HG03280 (cell line): ENCODE measurements at regions not wholly inside any gene's neighbourhood (a gene's known extent, or its start where the extent isn't known, plus 50 kb on each side); places are given as distances from the start of the nearest gene placed in this dataset.

Experiments
- ATAC-seq: cut with Tn5 transposase; IDR thresholded peaks from one replicate; pipeline ENCODE4 v1.9.1; 2021; ENCODE audit warnings: mild to moderate bottlenecking, moderate library complexity; ENCODE audit not compliant: unreplicated experiment

- ATAC-seq: no peak
These were observed 92.7 kb upstream of the AKR1E2 start for GRCh38 chr10:4733150-4733842.

DNA sequence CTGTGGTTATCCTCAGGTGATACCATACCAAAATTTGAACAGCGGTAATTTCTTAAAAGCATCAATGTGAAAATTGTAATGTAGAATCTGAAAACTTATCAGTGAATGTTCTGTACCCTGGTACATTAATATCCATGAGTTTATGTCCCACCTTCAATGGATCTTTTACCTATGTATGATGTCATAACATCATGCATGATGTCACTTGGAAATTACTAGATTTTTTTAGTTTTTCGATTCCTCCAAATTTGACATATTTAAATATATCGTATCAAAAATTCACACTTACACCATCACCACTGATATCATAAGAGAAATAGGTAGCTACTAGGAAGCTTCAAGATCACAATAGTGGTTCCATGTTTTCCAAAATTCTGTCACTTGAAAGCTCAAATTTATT, 95.0 kb upstream of the AKR1E2 start:
- ATAC-seq: no peak

DNA sequence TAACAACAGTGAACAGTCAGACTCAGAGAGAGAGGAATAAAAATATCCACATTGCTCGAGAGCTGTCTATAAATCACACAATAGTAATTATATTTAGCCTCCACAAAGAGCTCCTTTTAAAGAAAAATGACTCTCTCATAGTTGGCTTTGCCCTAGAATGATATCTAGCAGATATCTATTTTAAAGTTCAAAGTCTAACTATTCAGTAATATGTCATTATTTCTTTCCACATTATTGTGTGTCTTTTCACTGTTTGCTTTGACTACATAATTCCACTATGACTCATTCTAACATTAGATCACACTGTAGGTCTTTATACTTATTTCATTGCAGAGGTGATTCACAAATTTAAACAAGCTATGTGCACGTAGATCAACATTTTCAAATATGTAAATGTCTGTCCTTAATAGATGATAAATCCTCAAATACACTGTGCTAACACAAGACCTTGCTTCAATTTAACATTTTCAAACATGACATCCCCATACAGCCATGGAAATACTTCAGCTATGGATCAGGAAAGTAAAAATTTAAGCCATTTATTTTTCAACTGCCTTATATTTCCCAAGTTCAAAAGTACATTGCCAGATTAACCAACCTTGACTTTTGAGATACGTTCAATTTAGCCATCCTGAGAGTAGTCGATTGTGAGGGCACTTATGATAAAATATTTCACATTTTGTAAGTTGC, 99.9 kb upstream of the AKR1E2 start:
- no peak for ATAC-seq

- ATAC-seq: no peak
These were observed 102.1 kb upstream of the AKR1E2 start for GRCh38 chr10:4723860-4724259.

DNA sequence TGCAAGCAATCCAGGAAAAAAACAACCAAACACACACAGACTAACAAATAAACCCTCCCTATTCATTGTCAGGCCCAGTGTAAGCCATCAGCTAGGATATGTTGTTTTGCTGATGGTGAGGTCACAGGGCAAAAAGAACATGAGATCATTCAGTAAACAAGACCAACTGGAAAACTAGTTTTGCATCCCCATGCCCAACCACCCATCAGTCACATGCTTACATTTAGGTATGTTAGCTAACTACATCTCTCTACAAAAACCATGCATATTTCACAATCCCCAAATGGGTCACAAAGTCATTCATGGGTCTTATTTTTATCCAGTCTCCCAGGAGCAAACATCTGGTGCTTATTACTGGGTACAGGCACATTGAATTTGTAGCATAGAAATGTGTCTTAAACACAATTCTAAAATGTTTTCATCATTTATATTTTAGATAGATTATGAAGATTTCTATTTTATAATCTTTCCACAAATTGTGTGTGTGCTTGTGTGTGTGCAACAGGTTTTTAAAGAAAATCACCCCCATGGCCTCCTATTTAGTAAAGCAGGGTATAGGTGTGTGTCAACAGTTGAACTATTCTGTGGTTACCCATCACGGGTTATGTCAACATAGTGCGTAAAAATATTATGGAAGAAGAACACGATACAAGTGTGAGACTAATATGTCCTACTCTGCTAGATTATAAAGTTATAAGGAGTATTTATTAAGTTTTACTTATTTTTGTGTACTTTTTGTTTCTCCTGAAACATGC, 103.8 kb upstream of the AKR1E2 start:
- no peak for ATAC-seq

GRCh38 chr10:4720463-4720862, 105.5 kb upstream of the AKR1E2 start:
- no peak for ATAC-seq

DNA sequence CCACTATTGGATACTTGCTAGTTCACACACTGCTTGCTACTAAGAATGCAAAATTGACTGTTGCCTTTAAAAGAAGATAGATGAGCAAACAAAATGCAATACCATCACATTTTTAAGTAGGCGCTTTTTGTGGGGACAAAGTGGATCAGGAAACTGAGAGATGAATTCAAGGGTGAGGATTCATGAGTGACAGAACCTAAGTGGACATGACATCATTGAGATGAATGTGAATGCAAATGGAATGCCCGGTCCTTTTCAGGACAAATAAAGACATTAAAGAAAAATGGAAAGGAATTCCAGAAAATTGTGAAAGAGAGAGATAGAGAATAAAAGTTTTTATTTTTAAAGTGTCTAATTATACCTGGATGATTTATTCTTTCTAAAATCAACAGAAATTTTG, 106.3 kb upstream of the AKR1E2 start:
- no peak for ATAC-seq

GRCh38 chr10:4719036-4719435, 107.0 kb upstream of the AKR1E2 start:
- no peak for ATAC-seq

GRCh38 chr10:4718544-4718943, 107.5 kb upstream of the AKR1E2 start:
- ATAC-seq: no peak

DNA sequence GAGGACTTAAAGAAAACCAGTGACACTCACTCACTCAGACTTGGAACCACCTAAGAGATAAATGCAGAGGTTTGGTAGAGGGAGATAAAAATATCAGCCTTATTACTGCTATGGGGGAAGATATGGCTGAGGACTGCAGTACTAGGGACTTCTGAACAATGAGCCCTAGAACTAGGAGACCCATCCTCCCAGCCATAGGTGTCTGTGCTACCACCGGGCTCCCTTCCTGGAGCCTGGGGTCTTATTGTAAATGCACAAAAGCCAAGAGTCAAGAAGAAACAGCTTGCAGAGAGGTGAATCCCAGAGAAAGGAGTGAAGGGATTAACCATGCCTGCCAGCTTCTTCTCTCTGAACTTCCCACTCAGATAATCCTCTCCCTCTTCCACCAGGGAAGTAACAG, 108.3 kb upstream of the AKR1E2 start:
- ATAC-seq: no peak

- no peak for ATAC-seq
These were observed 115.1 kb upstream of the AKR1E2 start for GRCh38 chr10:4710858-4711257.

- no peak for ATAC-seq
These were observed 117.8 kb upstream of the AKR1E2 start for GRCh38 chr10:4708123-4708759.

DNA sequence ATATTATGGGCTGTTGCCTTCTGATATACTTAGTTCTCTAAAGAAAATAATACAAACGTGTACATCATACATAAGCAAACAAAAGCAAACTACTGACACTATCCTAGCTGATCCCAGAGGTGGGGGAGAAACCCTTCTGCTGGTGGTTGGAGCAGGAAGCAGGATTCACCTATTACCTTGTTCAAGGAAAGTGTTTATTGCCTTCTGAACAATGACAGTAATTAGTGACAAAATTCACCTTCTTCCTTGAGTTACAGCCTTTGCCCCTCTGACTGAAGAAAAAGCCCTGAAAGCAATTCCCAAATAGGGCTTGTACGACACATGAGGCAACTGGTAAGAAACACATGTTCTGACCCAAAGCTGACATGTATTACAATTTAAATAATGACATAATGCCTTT, 118.8 kb upstream of the AKR1E2 start:
- ATAC-seq: no peak

DNA sequence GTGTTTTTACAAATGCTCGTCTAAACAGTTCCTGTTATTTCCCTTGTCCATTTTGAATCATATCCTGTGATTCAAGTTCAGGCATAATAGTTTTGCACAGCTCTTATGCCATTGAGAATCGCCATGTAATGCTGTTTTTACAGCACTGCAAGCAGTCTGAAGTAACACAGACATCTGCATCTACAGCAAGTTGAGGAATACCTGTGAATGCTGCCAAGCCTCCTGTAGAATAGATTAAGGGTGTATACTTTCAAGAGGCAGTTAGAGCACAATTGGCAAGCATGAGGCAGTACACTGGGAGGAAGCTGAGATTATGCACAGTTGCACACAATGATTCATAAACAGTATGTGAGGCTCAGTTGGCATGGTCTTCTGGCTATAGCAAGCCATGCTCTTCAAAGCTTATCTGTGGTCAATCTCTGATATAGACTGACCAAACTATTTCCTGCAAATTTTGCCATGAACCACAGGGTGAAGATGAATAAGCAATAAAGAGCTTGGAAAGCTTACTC, 121.9 kb upstream of the AKR1E2 start:
- no peak for ATAC-seq

GRCh38 chr10:4701016-4701415, 125.0 kb upstream of the AKR1E2 start:
- ATAC-seq: no peak

GRCh38 chr10:4699950-4700730, 125.9 kb upstream of the AKR1E2 start:
- ATAC-seq: no peak

DNA sequence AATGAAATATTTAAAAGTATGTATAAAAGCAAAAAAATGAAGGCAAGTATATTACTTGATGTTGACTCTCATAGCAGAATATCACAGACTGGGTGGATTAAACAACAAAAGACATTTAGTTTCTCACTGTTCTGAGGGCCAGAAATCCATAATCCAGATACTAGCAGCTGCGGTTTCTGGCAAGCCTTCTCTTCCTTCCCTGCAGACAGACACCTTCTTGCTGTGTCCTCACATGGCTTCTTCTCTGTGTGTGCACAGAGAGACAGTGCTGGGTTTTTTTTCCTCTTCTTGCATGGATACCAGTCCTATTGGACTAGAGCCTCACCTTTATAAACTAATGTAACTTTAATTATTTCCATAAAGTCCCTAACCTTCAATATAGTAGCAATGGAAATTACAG, 127.9 kb upstream of the AKR1E2 start:
- ATAC-seq: no peak

DNA sequence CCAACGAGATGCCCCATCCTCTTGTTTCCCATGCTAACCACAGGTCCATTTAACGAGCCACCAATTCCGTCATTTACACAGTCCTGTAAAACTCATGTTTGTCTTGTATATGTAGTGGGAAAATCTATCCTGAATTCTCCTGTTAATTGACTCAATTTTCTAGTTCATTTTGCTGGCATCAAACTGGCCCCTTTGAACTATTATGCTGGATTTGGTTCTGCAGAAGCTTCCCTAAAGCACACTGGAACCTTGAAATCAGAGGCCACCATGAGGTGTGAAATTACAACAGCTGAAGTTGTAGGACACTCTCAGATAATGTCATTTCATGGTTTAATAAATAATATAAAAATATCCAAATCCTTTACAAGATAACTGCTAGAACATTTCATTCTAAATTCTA, 129.8 kb upstream of the AKR1E2 start:
- no peak for ATAC-seq

DNA sequence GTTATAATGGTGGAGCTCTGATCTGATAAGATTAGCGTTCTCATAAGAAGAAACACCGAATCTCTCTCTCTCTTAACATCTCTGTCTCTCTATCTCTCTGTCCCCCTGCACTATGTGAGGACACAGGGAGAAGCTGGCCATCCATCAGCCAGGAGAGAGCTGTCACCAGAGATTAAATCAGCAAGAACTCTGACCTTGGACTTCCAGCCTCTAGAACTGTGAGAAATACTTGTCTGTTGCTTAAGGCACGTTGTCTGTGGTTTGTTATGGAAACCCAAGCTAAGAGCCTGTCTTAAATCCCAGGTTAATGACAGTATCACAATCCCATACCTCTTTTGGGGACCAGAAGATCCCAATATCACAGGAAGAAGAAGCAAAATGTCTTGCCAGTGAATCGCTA, 132.0 kb upstream of the AKR1E2 start:
- ATAC-seq: no peak

DNA sequence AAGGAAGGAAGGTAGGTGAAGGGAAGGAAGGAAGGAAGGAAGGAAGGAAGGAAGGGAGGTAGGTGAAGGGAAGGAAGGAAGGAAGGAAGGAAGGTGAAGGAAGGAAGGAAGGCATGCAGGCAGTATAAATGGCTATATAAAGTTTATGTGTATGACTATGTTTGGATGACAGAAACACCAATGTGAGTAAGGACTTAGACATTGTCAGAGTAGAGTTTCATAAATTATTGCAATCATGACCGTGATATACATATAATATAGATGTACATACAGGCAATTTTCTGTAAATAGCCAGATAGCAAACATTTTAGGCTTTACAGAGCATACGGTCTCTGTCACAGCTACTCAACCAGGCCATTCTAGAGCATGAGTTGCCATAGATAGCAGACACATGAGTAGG, 133.8 kb upstream of the AKR1E2 start:
- ATAC-seq: no peak

- ATAC-seq: no peak
These were observed 134.2 kb upstream of the AKR1E2 start for GRCh38 chr10:4691776-4692175.
